ENCODE measurements at regions not wholly inside any gene's neighbourhood (a gene's known extent, or its start where the extent isn't known, plus 50 kb on each side); places are given as distances from the start of the nearest gene placed in this dataset.
"Not testable (repeated sequence)": the region's sequence is repeated elsewhere in the genome, so short reads cannot be mapped to it uniquely, and the experiment has no call there.

- ATAC-seq (no peak), DNase-seq (peak in 1 of 3 donors; percentile 17)
- Histone ChIP-seq H3K4me1 (ENCODE audit: low read depth) (peaks cover 5% of the 10 kb centered on the region), H3K9me3 (no peaks in the 10 kb centered on the region), H3K4me3 (no peak overlapping the region), H3K36me3 (ENCODE audit: low read depth) (no peaks in the 10 kb centered on the region)
- no peak for TF ChIP-seq CTCF (IDR thresholded peaks at IDR 0.05)
- intact Hi-C loops (cut with DNase I, micrococcal nuclease): no loop called here
These were observed 52.2 kb downstream of the CALML3 start for GRCh38 chr10:5576780-5577624.

GRCh38 chr10:5580038-5580428 is 55.3 kb downstream of the CALML3 start:
- H3K36me3 ChIP-seq (ENCODE audit: low read depth); H3K4me3 ChIP-seq; H3K4me1 ChIP-seq (ENCODE audit: low read depth); ATAC-seq; H3K9me3 ChIP-seq; intact Hi-C loops (cut with DNase I, micrococcal nuclease): not testable (repeated sequence)
- DNase-seq: peak in 1 of 3 donors; percentile 7

- peaks cover 17% of the 10 kb centered on the region for H3K4me1 ChIP-seq (ENCODE audit: low read depth)
- H3K4me3 ChIP-seq: no peak overlapping the region
- ATAC-seq (no peak), DNase-seq (peak in 1 of 3 donors; percentile 19)
- no peak for TF ChIP-seq CTCF (IDR thresholded peaks at IDR 0.05)
- intact Hi-C loops (cut with DNase I, micrococcal nuclease): no loop called here
- H3K9me3 ChIP-seq: no peaks in the 10 kb centered on the region
- H3K36me3 ChIP-seq (ENCODE audit: low read depth): no peaks in the 10 kb centered on the region
These were observed 57.2 kb downstream of the CALML3 start for GRCh38 chr10:5581670-5582566.

GRCh38 chr10:5582736-5583135 is 58.0 kb downstream of the CALML3 start:
- no peak overlapping the region for H3K4me3 ChIP-seq
- peaks cover 17% of the 10 kb centered on the region for H3K4me1 ChIP-seq (ENCODE audit: low read depth)
- DNase-seq (peak in 1 of 3 donors; percentile 17), ATAC-seq (peak; percentile 20)
- TF ChIP-seq CTCF (IDR thresholded peaks at IDR 0.05): no peak
- intact Hi-C loops (cut with DNase I, micrococcal nuclease): no loop called here
- no peaks in the 10 kb centered on the region for H3K36me3 ChIP-seq (ENCODE audit: low read depth)
- no peaks in the 10 kb centered on the region for H3K9me3 ChIP-seq

- intact Hi-C loops (cut with DNase I, micrococcal nuclease): no loop called here
- ATAC-seq: peak; percentile 74
- H3K4me1 ChIP-seq (ENCODE audit: low read depth): peaks cover 17% of the 10 kb centered on the region
These were observed 58.9 kb downstream of the CALML3 start for GRCh38 chr10:5583525-5584175.

More at GRCh38 chr10:5583525-5584175, 58.9 kb downstream of the CALML3 start:
- H3K4me3 ChIP-seq: no peak overlapping the region
- peak; percentile 64 to 77 (median 74) for DNase-seq
- no peaks in the 10 kb centered on the region for H3K36me3 ChIP-seq (ENCODE audit: low read depth)
- TF ChIP-seq CTCF (IDR thresholded peaks at IDR 0.05): no peak
- H3K9me3 ChIP-seq: no peaks in the 10 kb centered on the region
